ENCODE measurements at regions not wholly inside any gene's neighbourhood (a gene's known extent, or its start where the extent isn't known, plus 50 kb on each side); places are given as distances from the start of the nearest gene placed in this dataset.

GRCh38 chr5:10173716-10174115 is 76.0 kb downstream of the ATPSCKMT start:
- DNase-seq = no peak

- DNase-seq = no peak
Observed at GRCh38 chr5:10172247-10172646, 77.4 kb downstream of the ATPSCKMT start.

GRCh38 chr5:10169359-10169758 is 80.3 kb downstream of the ATPSCKMT start:
- DNase-seq = no peak

- DNase-seq = no peak
Observed at GRCh38 chr5:10168254-10168653, 81.4 kb downstream of the ATPSCKMT start.

GRCh38 chr5:10167806-10168205 is 81.9 kb downstream of the ATPSCKMT start:
- no peak for DNase-seq

GRCh38 chr5:10166392-10166791 is 83.3 kb downstream of the ATPSCKMT start:
- DNase-seq = no peak

GRCh38 chr5:10162468-10162867 is 87.2 kb downstream of the ATPSCKMT start:
- no peak for DNase-seq

- DNase-seq = no peak
Observed at GRCh38 chr5:10161778-10162177, 87.9 kb downstream of the ATPSCKMT start.

GRCh38 chr5:10160241-10160640 is 89.4 kb downstream of the ATPSCKMT start:
- DNase-seq = no peak

- no peak for DNase-seq
Observed at GRCh38 chr5:10158886-10159285, 90.8 kb downstream of the ATPSCKMT start.

GRCh38 chr5:10157085-10157669 is 92.5 kb downstream of the ATPSCKMT start:
- DNase-seq = no peak

- no peak for DNase-seq
Observed at GRCh38 chr5:10155897-10156667, 93.6 kb downstream of the ATPSCKMT start.

- DNase-seq = no peak
Observed at GRCh38 chr5:10153808-10154537, 95.7 kb downstream of the ATPSCKMT start.

- no peak for DNase-seq
Observed at GRCh38 chr5:10153394-10153793, 96.3 kb downstream of the ATPSCKMT start.

- DNase-seq = no peak
Observed at GRCh38 chr5:10151656-10152055, 98.0 kb downstream of the ATPSCKMT start.

- no peak for DNase-seq
Observed at GRCh38 chr5:10149911-10150310, 99.8 kb downstream of the ATPSCKMT start.

GRCh38 chr5:10145923-10146401 is 103.7 kb downstream of the ATPSCKMT start:
- DNase-seq = no peak

GRCh38 chr5:10144040-10144439 is 105.6 kb downstream of the ATPSCKMT start:
- no peak for DNase-seq

GRCh38 chr5:10140195-10140973 is 109.3 kb downstream of the ATPSCKMT start:
- no peak for DNase-seq

- DNase-seq = no peak
Observed at GRCh38 chr5:10138395-10139057, 111.2 kb downstream of the ATPSCKMT start.

- no peak for DNase-seq
Observed at GRCh38 chr5:10133830-10134229, 115.9 kb downstream of the ATPSCKMT start.

- DNase-seq = no peak
Observed at GRCh38 chr5:10130881-10131280, 118.8 kb downstream of the ATPSCKMT start.

- no peak for DNase-seq
Observed at GRCh38 chr5:10126900-10127299, 122.8 kb downstream of the ATPSCKMT start.
